Breast epithelium (tissue), 4 donors: ENCODE measurements at regions not wholly inside any gene's neighbourhood (a gene's known extent, or its start where the extent isn't known, plus 50 kb on each side); places are given as distances from the start of the nearest gene placed in this dataset.

Experiments
- DNase-seq, 2 donors: peaks; one replicate each; pipeline ENCODE4 v3.0.0-alpha.2; 2019; ENCODE audit warnings: low spot score in 2 of 2
- H3K27ac ChIP-seq, 2 donors: fragments of 200-600 bp; sonication (generic) in 1 of 2; one replicate each; pipeline ENCODE4 v1.5.1; 2016 to 2019; ENCODE audit warnings: mild to moderate bottlenecking in 1 of 2
- H3K27me3 ChIP-seq, 2 donors: fragments of 200-600 bp; sonication (generic) in 1 of 2; one replicate each; pipeline versions ENCODE4 v1.5.1 to v1.6.0; 2017 to 2019; ENCODE audit warnings: control low read depth in 1 of 2, mild to moderate bottlenecking in 1 of 2
- H3K36me3 ChIP-seq: fragments of 200-600 bp; one replicate; pipeline ENCODE4 v1.5.1; 2019
- H3K4me1 ChIP-seq, 2 donors: fragments of 200-600 bp; sonication (generic); one replicate each; pipeline ENCODE4 v1.5.1; 2016 to 2019; ENCODE audit warnings: control low read depth in 1 of 2
- H3K4me3 ChIP-seq, 3 donors: fragments of 200-600 bp; sonication (generic); 1 replicate in 2 of 3; 2 replicates in 1 of 3; pipeline ENCODE4 v1.5.1; 2016 to 2019; ENCODE audit warnings: mild to moderate bottlenecking in 3 of 3, moderate library complexity in 2 of 3
- H3K9me3 ChIP-seq, 2 donors: fragments of 200-600 bp; sonication (generic) in 1 of 2; one replicate each; pipeline ENCODE4 v1.5.1; 2016 to 2019; ENCODE audit warnings: control low read depth in 1 of 2
- CTCF ChIP-seq, 3 donors: fragments of 450-650 bp; IDR thresholded peaks; one replicate each; pipeline ENCODE4 v1.5.1; 2016 to 2017; ENCODE audit warnings: antibody characterized with exemption in 3 of 3, mild to moderate bottlenecking in 3 of 3, moderate library complexity in 3 of 3
- POLR2A ChIP-seq: fragments of 450-650 bp; IDR thresholded peaks from one replicate; pipeline ENCODE4 v1.6.1; 2016; ENCODE audit warnings: antibody characterized with exemption, mild to moderate bottlenecking, moderate library complexity
- POLR2AphosphoS5 ChIP-seq, 3 donors: sonication (generic); formaldehyde crosslinking; IDR thresholded peaks; one replicate each; pipeline ENCODE4 v1.6.1; 2017; ENCODE audit warnings: antibody characterized with exemption in 3 of 3
- intact Hi-C: fragments of 100-400 bp; cut with DNase I; formaldehyde crosslinking; loops from one replicate; pipeline ENCODE4 v1.15.1; 2023; ENCODE audit warnings: low total_unique reads

- no peak overlapping the region for H3K27ac ChIP-seq
- no peak for DNase-seq
- no peak overlapping the region for H3K4me3 ChIP-seq
- intact Hi-C loops: no loop called here
- TF ChIP-seq POLR2AphosphoS5 (IDR thresholded peaks at IDR 0.05) (no peak), POLR2A (no peak), CTCF (IDR thresholded peaks at IDR 0.05) (no peak)
- no peaks in the 10 kb centered on the region for H3K36me3 ChIP-seq
- H3K9me3 ChIP-seq: no peaks in the 10 kb centered on the region
- H3K27me3 ChIP-seq: no peaks in the 10 kb centered on the region
- H3K4me1 ChIP-seq: peaks cover 0 to 2% of the 10 kb centered on the region in 2 donors
Observed at GRCh38 chr22:48710410-48710809, 1117.3 kb downstream of the BRD1 start.

GRCh38 chr22:48709976-48710375 lies 1117.7 kb downstream of the BRD1 start:
- Histone ChIP-seq H3K4me1 (peaks cover 0 to 6% of the 10 kb centered on the region in 2 donors), H3K4me3 (no peak overlapping the region), H3K9me3 (no peaks in the 10 kb centered on the region), H3K36me3 (no peaks in the 10 kb centered on the region), H3K27me3 (no peaks in the 10 kb centered on the region), H3K27ac (no peak overlapping the region)
- intact Hi-C loops: no loop called here
- TF ChIP-seq CTCF (IDR thresholded peaks at IDR 0.05) (no peak), POLR2A (no peak), POLR2AphosphoS5 (IDR thresholded peaks at IDR 0.05) (no peak)
- DNase-seq: no peak

- Histone ChIP-seq H3K27ac (no peak overlapping the region), H3K4me1 (peaks cover 0 to 6% of the 10 kb centered on the region in 2 donors), H3K36me3 (no peaks in the 10 kb centered on the region), H3K4me3 (no peak overlapping the region), H3K9me3 (no peaks in the 10 kb centered on the region), H3K27me3 (no peaks in the 10 kb centered on the region)
- intact Hi-C loops: no loop called here
- DNase-seq: no peak
- TF ChIP-seq POLR2AphosphoS5 (IDR thresholded peaks at IDR 0.05) (no peak), POLR2A (no peak), CTCF (IDR thresholded peaks at IDR 0.05) (no peak)
Observed at GRCh38 chr22:48709453-48709852, 1118.2 kb downstream of the BRD1 start.

- TF ChIP-seq POLR2AphosphoS5 (IDR thresholded peaks at IDR 0.05) (no peak), POLR2A (no peak), CTCF (IDR thresholded peaks at IDR 0.05) (no peak)
- no peak overlapping the region for H3K27ac ChIP-seq
- intact Hi-C loops: no loop called here
- H3K36me3 ChIP-seq: no peaks in the 10 kb centered on the region
- no peak for DNase-seq
- H3K4me1 ChIP-seq: peaks cover 0 to 6% of the 10 kb centered on the region in 2 donors
- no peaks in the 10 kb centered on the region for H3K9me3 ChIP-seq
- H3K27me3 ChIP-seq: no peaks in the 10 kb centered on the region
- H3K4me3 ChIP-seq: no peak overlapping the region
Observed at GRCh38 chr22:48708558-48709245, 1119.0 kb downstream of the BRD1 start.

- no peak for DNase-seq
- Histone ChIP-seq H3K9me3 (no peaks in the 10 kb centered on the region), H3K36me3 (no peaks in the 10 kb centered on the region), H3K27me3 (no peaks in the 10 kb centered on the region), H3K4me1 (peaks cover 0 to 10% of the 10 kb centered on the region in 2 donors), H3K4me3 (no peak overlapping the region), H3K27ac (no peak overlapping the region)
- no peak for TF ChIP-seq POLR2A
- no peak for TF ChIP-seq POLR2AphosphoS5 (IDR thresholded peaks at IDR 0.05)
- no peak for TF ChIP-seq CTCF (IDR thresholded peaks at IDR 0.05)
- intact Hi-C loops: no loop called here
Observed at GRCh38 chr22:48707763-48708557, 1119.7 kb downstream of the BRD1 start.
